HL-60 (cell line): ENCODE measurements at regions not wholly inside any gene's neighbourhood (a gene's known extent, or its start where the extent isn't known, plus 50 kb on each side); places are given as distances from the start of the nearest gene placed in this dataset.

Source experiments
- GABPA ChIP-seq: IDR thresholded peaks from 2 replicates; pipeline ENCODE4 v1.6.1; 2012; ENCODE audit warnings: low read depth
- POLR2AphosphoS5 ChIP-seq: IDR thresholded peaks from 2 replicates; pipeline ENCODE4 v1.6.1; 2012; ENCODE audit warnings: low read depth
- TF ChIP-seq, protein P1 (sequence below): IDR thresholded peaks from one replicate; pipeline ENCODE4 v1.5.1; 2011; ENCODE audit warnings: low read length, control low read depth, inconsistent platforms; ENCODE audit not compliant: insufficient read depth
- TF ChIP-seq, protein P2 (sequence below): IDR thresholded peaks from 2 replicates; pipeline ENCODE4 v1.6.1; 2012; ENCODE audit warnings: low read depth; ENCODE audit not compliant: insufficient replicate concordance

DNA sequence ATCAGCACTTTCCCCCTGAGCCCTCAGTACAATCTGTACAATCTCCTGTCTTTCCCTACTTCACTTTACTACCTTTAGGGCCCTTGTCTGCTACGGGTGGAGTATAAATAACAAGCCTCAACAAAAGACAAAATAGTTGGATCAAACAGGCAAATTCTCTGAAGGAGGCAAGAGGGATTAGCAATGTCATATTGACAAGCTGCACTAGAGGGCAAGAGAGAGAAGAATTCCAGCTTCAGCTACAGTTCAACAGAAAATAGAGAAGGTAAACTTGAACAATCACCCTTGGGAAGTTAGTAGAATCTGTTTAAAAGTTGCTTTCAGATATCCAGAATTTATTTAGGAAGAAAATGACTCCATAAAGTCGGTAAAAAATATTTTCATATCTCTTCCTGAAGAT, 68.4 kb upstream of the IZUMO3 start:
- TF ChIP-seq, protein P1, sequence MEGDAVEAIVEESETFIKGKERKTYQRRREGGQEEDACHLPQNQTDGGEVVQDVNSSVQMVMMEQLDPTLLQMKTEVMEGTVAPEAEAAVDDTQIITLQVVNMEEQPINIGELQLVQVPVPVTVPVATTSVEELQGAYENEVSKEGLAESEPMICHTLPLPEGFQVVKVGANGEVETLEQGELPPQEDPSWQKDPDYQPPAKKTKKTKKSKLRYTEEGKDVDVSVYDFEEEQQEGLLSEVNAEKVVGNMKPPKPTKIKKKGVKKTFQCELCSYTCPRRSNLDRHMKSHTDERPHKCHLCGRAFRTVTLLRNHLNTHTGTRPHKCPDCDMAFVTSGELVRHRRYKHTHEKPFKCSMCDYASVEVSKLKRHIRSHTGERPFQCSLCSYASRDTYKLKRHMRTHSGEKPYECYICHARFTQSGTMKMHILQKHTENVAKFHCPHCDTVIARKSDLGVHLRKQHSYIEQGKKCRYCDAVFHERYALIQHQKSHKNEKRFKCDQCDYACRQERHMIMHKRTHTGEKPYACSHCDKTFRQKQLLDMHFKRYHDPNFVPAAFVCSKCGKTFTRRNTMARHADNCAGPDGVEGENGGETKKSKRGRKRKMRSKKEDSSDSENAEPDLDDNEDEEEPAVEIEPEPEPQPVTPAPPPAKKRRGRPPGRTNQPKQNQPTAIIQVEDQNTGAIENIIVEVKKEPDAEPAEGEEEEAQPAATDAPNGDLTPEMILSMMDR: no peak
- TF ChIP-seq POLR2AphosphoS5: no peak
- TF ChIP-seq GABPA: no peak
- TF ChIP-seq, protein P2, sequence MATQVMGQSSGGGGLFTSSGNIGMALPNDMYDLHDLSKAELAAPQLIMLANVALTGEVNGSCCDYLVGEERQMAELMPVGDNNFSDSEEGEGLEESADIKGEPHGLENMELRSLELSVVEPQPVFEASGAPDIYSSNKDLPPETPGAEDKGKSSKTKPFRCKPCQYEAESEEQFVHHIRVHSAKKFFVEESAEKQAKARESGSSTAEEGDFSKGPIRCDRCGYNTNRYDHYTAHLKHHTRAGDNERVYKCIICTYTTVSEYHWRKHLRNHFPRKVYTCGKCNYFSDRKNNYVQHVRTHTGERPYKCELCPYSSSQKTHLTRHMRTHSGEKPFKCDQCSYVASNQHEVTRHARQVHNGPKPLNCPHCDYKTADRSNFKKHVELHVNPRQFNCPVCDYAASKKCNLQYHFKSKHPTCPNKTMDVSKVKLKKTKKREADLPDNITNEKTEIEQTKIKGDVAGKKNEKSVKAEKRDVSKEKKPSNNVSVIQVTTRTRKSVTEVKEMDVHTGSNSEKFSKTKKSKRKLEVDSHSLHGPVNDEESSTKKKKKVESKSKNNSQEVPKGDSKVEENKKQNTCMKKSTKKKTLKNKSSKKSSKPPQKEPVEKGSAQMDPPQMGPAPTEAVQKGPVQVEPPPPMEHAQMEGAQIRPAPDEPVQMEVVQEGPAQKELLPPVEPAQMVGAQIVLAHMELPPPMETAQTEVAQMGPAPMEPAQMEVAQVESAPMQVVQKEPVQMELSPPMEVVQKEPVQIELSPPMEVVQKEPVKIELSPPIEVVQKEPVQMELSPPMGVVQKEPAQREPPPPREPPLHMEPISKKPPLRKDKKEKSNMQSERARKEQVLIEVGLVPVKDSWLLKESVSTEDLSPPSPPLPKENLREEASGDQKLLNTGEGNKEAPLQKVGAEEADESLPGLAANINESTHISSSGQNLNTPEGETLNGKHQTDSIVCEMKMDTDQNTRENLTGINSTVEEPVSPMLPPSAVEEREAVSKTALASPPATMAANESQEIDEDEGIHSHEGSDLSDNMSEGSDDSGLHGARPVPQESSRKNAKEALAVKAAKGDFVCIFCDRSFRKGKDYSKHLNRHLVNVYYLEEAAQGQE: no peak
